ENCODE measurements at regions not wholly inside any gene's neighbourhood (a gene's known extent, or its start where the extent isn't known, plus 50 kb on each side); places are given as distances from the start of the nearest gene placed in this dataset.

GRCh38 chr16:77562497-77562896 is 127.7 kb upstream of the ADAMTS18 start:
- TF ChIP-seq, protein P1, sequence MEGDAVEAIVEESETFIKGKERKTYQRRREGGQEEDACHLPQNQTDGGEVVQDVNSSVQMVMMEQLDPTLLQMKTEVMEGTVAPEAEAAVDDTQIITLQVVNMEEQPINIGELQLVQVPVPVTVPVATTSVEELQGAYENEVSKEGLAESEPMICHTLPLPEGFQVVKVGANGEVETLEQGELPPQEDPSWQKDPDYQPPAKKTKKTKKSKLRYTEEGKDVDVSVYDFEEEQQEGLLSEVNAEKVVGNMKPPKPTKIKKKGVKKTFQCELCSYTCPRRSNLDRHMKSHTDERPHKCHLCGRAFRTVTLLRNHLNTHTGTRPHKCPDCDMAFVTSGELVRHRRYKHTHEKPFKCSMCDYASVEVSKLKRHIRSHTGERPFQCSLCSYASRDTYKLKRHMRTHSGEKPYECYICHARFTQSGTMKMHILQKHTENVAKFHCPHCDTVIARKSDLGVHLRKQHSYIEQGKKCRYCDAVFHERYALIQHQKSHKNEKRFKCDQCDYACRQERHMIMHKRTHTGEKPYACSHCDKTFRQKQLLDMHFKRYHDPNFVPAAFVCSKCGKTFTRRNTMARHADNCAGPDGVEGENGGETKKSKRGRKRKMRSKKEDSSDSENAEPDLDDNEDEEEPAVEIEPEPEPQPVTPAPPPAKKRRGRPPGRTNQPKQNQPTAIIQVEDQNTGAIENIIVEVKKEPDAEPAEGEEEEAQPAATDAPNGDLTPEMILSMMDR (IDR thresholded peaks at IDR 0.05): no peak
- TF ChIP-seq POLR2A (IDR thresholded peaks at IDR 0.05) (no peak), POLR2AphosphoS5 (IDR thresholded peaks at IDR 0.05) (no peak)

Measured in transverse colon (tissue), 4 donors.